K562 (cell line): ENCODE measurements at regions not wholly inside any gene's neighbourhood (a gene's known extent, or its start where the extent isn't known, plus 50 kb on each side); places are given as distances from the start of the nearest gene placed in this dataset.

Source experiments
- ATAC-seq: fragments of 200-7000 bp; cut with Tn5 transposase; 3 replicates; pipeline ENCODE4 v1.9.1; 2020; ENCODE audit warnings: moderate library complexity
- BruUV-seq: library from RNA; stranded (reverse); fragments of 400-500 nt; replicated peaks from 2 replicates; lab custom pipeline; 2021; lab: Mats Ljungman, UMichigan
- CTCF ChIA-PET: fragments of 300-600 bp; formaldehyde crosslinking; extraction: SDS; loops from one replicate; lab custom pipeline; 2021; ENCODE audit warnings: low intra/inter-chr PET ratio; lab: Yijun Ruan, JAX
- POLR2A ChIA-PET: fragments of 300-600, 350-650 bp; sonication (Branson Sonifier 250); formaldehyde crosslinking; extraction: SDS; loops from one replicate; lab custom pipeline; 2021; ENCODE audit warnings: antibody characterized with exemption, inconsistent platforms; lab: Yijun Ruan, JAX
- DNase-seq, 4 experiments: peaks; one replicate each; pipeline versions ENCODE4 v3.0.0 to v3.0.0-alpha.2; 2011 to 2018; ENCODE audit warnings: low spot score in 3 of 4, mixed read lengths in 3 of 4; ENCODE audit errors: extremely low read depth in 1 of 4
- FAIRE-seq: peaks from 2 replicates; lab custom pipeline; 2011; peaks lifted over from hg19 to GRCh38; lab: Jason Lieb, UNC
- H2AFZ ChIP-seq: 2 replicates; pipeline ENCODE4 v1.6.0; 2011; ENCODE audit warnings: low read depth, low read length, control low read depth, inconsistent platforms
- H3K27ac ChIP-seq: fragments of 200-600 bp; 3 replicates; pipeline ENCODE4 v1.8.0; 2011; ENCODE audit warnings: low read depth, mild to moderate bottlenecking, control low read depth, inconsistent platforms, low read length, moderate library complexity, mixed read lengths; ENCODE audit errors: extremely low read depth
- H3K27me3 ChIP-seq, 2 experiments: fragments of 300-600 bp in 1 of 2; 2 replicates in 1 of 2; 3 replicates in 1 of 2; pipeline versions ENCODE4 v1.6.0 to v1.8.0; 2011; ENCODE audit warnings: inconsistent platforms in 2 of 2, low read length in 2 of 2, mild to moderate bottlenecking in 1 of 2, mixed read lengths in 1 of 2, moderate library complexity in 1 of 2; ENCODE audit not compliant: control insufficient read depth in 2 of 2, insufficient read depth in 2 of 2
- H3K36me3 ChIP-seq: fragments of 300-600 bp; 3 replicates; pipeline ENCODE4 v1.8.0; 2011; ENCODE audit warnings: mild to moderate bottlenecking, low read length, inconsistent platforms; ENCODE audit not compliant: control insufficient read depth, insufficient read depth
- H3K4me1 ChIP-seq, 2 experiments: fragments of 200-600 bp in 1 of 2; replicated peaks in 1 of 2; 2 replicates in 1 of 2; 3 replicates in 1 of 2; pipeline versions ENCODE4 v1.5.1 to v1.8.0; 2011; ENCODE audit warnings: inconsistent platforms in 2 of 2, low read length in 2 of 2, mild to moderate bottlenecking in 1 of 2, mixed read lengths in 1 of 2, moderate library complexity in 1 of 2; ENCODE audit not compliant: control insufficient read depth in 2 of 2, insufficient read depth in 2 of 2
- H3K4me2 ChIP-seq: 2 replicates; pipeline ENCODE4 v1.6.1; 2011; ENCODE audit warnings: low read length, control low read depth, inconsistent platforms, mixed read lengths; ENCODE audit not compliant: insufficient read depth
- H3K4me3 ChIP-seq: fragments of 200-600 bp; sonication (generic), shearing (Covaris generic); 2 replicates; pipeline ENCODE4 v1.5.1; 2016; ENCODE audit warnings: control low read depth, inconsistent platforms
- H3K79me2 ChIP-seq: fragments of 200-600 bp; 3 replicates; pipeline ENCODE4 v1.8.0; 2011; ENCODE audit warnings: low read length, inconsistent platforms; ENCODE audit not compliant: control insufficient read depth, insufficient read depth
- H3K9ac ChIP-seq, 2 experiments: 2 replicates each; pipeline versions ENCODE4 v1.6.0 to v1.6.1; 2011; ENCODE audit warnings: low read depth in 2 of 2, low read length in 2 of 2, control low read depth in 1 of 2, inconsistent platforms in 1 of 2, mild to moderate bottlenecking in 1 of 2, mixed read lengths in 1 of 2; ENCODE audit not compliant: insufficient read depth in 1 of 2
- H3K9me1 ChIP-seq: one replicate; pipeline ENCODE4 v1.6.0; 2011; ENCODE audit warnings: inconsistent platforms, mild to moderate bottlenecking, low read length, moderate library complexity; ENCODE audit not compliant: control insufficient read depth, insufficient read depth
- H3K9me3 ChIP-seq: replicated peaks from 2 replicates; pipeline ENCODE4 v1.5.1; 2011; ENCODE audit warnings: low read depth, low read length, inconsistent platforms; ENCODE audit not compliant: control insufficient read depth, insufficient read depth
- H4K20me1 ChIP-seq: replicated peaks from 2 replicates; pipeline ENCODE4 v1.6.1; 2011; ENCODE audit warnings: low read length, inconsistent platforms, mixed read lengths; ENCODE audit not compliant: control insufficient read depth, insufficient read depth
- BRD4 ChIP-seq: fragments of 200-600 bp; sonication (generic); IDR thresholded peaks from 2 replicates; pipeline ENCODE4 v1.6.1; 2017; ENCODE audit warnings: inconsistent platforms
- CBFA2T3 ChIP-seq: fragments of 450-650 bp; IDR thresholded peaks from 2 replicates; pipeline ENCODE4 v1.6.1; 2017
- CHD1 ChIP-seq: fragments of 200-600 bp; sonication (generic); IDR thresholded peaks from one replicate; pipeline ENCODE4 v1.6.1; 2012; ENCODE audit warnings: mild to moderate bottlenecking, moderate library complexity, low read length, inconsistent platforms
- DACH1 ChIP-seq: fragments of 450-650 bp; IDR thresholded peaks from 2 replicates; pipeline ENCODE4 v1.6.1; 2018; ENCODE audit not compliant: partially characterized antibody
- GTF2A2 ChIP-seq: IDR thresholded peaks from 2 replicates; pipeline ENCODE4 v1.6.1; 2016; ENCODE audit warnings: mild to moderate bottlenecking, missing genetic modification characterization, missing compliant biosample characterization
- HDGF ChIP-seq: fragments of 450-650 bp; IDR thresholded peaks from 2 replicates; pipeline ENCODE4 v1.6.1; 2016
- HNRNPH1 ChIP-seq: fragments of 200-400 bp; formaldehyde crosslinking; optimal IDR thresholded peaks from 2 replicates; pipeline ENCODE3; 2017; ENCODE audit warnings: low read depth, mild to moderate bottlenecking, low read length, moderate library complexity
- MXI1 ChIP-seq: IDR thresholded peaks from 2 replicates; pipeline ENCODE4 v1.6.1; 2011; ENCODE audit warnings: low read depth, mild to moderate bottlenecking, improper control_type of control experiment, low read length
- NR0B1 ChIP-seq: fragments of 450-650 bp; IDR thresholded peaks from one replicate; pipeline ENCODE4 v1.6.1; 2018; ENCODE audit warnings: mild to moderate bottlenecking, moderate library complexity; ENCODE audit not compliant: partially characterized antibody
- RAD51 ChIP-seq: fragments of 450-650 bp; IDR thresholded peaks from 2 replicates; pipeline ENCODE4 v1.7.1; 2016; ENCODE audit warnings: low read depth, mild to moderate bottlenecking, borderline replicate concordance
- TAF9B ChIP-seq: fragments of 450-650 bp; IDR thresholded peaks from 2 replicates; pipeline ENCODE4 v1.6.1; 2018; ENCODE audit warnings: mild to moderate bottlenecking; ENCODE audit not compliant: partially characterized antibody
- TSC22D4 ChIP-seq: fragments of 450-650 bp; IDR thresholded peaks from 2 replicates; pipeline ENCODE4 v1.6.1; 2016; ENCODE audit warnings: missing genetic modification characterization, missing biosample characterization, control low read depth
- USF1 ChIP-seq: sonication (generic); formaldehyde crosslinking; IDR thresholded peaks from 2 replicates; pipeline ENCODE4 v1.9.0; 2022; ENCODE audit warnings: mild to moderate bottlenecking, missing genetic modification reagents
- ZC3H4 ChIP-seq: sonication (generic); formaldehyde crosslinking; IDR thresholded peaks from 2 replicates; pipeline ENCODE4 v1.9.0; 2021; ENCODE audit warnings: missing genetic modification reagents, borderline replicate concordance
- ZNF143 ChIP-seq: sonication (generic); formaldehyde crosslinking; IDR thresholded peaks from 2 replicates; pipeline ENCODE4 v1.9.0; 2022; ENCODE audit warnings: mild to moderate bottlenecking, missing genetic modification reagents
- ZNF507 ChIP-seq: conservative IDR thresholded peaks from 2 replicates; pipeline ENCODE4 v1.6.1; 2017; ENCODE audit warnings: missing genetic modification characterization, missing compliant biosample characterization
- ZNF75A ChIP-seq: fragments of 450-650 bp; formaldehyde crosslinking; IDR thresholded peaks from 2 replicates; pipeline ENCODE4 v1.4.0; 2020; ENCODE audit warnings: mild to moderate bottlenecking
- WGBS: fragments of 100-300 bp; shearing (Covaris generic); methylation state at CpG from one replicate; pipeline ENCODE4 v1.1.6; 2016; ENCODE audit warnings: low coverage, mixed read lengths; ENCODE audit not compliant: insufficient coverage; ENCODE audit errors: missing lambda C conversion rate; 5-methylcytosine and 5-hydroxymethylcytosine counted together
- in situ Hi-C: fragments of 300-500 bp; cut with MboI; formaldehyde crosslinking; loops from 4 replicates; pipeline ENCODE4 v1.15.0; 2018; ENCODE audit warnings: inconsistent platforms, mixed read lengths
- intact Hi-C: fragments of 100-400 bp; cut with micrococcal nuclease; formaldehyde crosslinking; loops from 2 replicates; pipeline ENCODE4 v1.14.2; 2022
- TF ChIP-seq, protein P1 (sequence below): fragments of 450-650 bp; formaldehyde crosslinking; IDR thresholded peaks from 2 replicates; pipeline ENCODE4 v1.4.0; 2022; ENCODE audit warnings: mild to moderate bottlenecking, moderate library complexity
- TF ChIP-seq, protein P2 (sequence below): fragments of 450-650 bp; IDR thresholded peaks from 2 replicates; pipeline ENCODE4 v1.7.1; 2018; ENCODE audit warnings: mild to moderate bottlenecking, low read depth; ENCODE audit not compliant: partially characterized antibody

- TF ChIP-seq RAD51: no peak
- TF ChIP-seq TSC22D4 (tag): no peak
Observed at GRCh38 chr17:13996276-13996675, 73.0 kb upstream of the COX10 start (continued).

GRCh38 chr17:13996748-13997147 lies 72.6 kb upstream of the COX10 start:
- in situ Hi-C loops (no loop called here), intact Hi-C loops (no loop called here)
- ChIA-PET CTCF (no interaction called here), POLR2A (interaction anchor here (0.9 kb wide), 1 partner anchor 8 kb away, joined by 3 read pairs; no protein-coding TSS in a partner anchor)
- Histone ChIP-seq H4K20me1 (no peaks in the 10 kb centered on the region; the same call in 1 of the 2 replicates), H3K9ac (no peak overlapping the region), H3K27me3 (peaks cover 0 to 4% of the 10 kb centered on the region in 2 experiments; a peak in 2 of 5 replicates), H3K27ac (no peak overlapping the region), H3K9me3 (no peaks in the 10 kb centered on the region), H3K4me1 (no peaks in the 10 kb centered on the region), H2AFZ (no peak overlapping the region), H3K9me1 (no peaks in the 10 kb centered on the region), H3K4me2 (no peak overlapping the region), H3K36me3 (no peaks in the 10 kb centered on the region), H3K79me2 (no peaks in the 10 kb centered on the region), H3K4me3 (no peak overlapping the region)
- WGBS: 0% methylated on average over 3 of the region's 3 CpGs
- DNase-seq: no peak
- BruUV-seq: no TSS peak
- ATAC-seq: no peak
- FAIRE-seq: no peak
- TF ChIP-seq ZNF143 (CRISPR knock-in tag): no peak
- TF ChIP-seq NR0B1: no peak
- no peak for TF ChIP-seq HDGF
- no peak for TF ChIP-seq ZNF75A
- no peak for TF ChIP-seq BRD4
- TF ChIP-seq, protein P1, sequence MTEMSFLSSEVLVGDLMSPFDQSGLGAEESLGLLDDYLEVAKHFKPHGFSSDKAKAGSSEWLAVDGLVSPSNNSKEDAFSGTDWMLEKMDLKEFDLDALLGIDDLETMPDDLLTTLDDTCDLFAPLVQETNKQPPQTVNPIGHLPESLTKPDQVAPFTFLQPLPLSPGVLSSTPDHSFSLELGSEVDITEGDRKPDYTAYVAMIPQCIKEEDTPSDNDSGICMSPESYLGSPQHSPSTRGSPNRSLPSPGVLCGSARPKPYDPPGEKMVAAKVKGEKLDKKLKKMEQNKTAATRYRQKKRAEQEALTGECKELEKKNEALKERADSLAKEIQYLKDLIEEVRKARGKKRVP (CRISPR knock-in tag): no peak
- no peak for TF ChIP-seq TAF9B
- no peak for TF ChIP-seq HNRNPH1
- TF ChIP-seq GTF2A2: no peak
- no peak for TF ChIP-seq USF1 (CRISPR knock-in tag)
- TF ChIP-seq ZNF507: no peak
- TF ChIP-seq, protein P2, sequence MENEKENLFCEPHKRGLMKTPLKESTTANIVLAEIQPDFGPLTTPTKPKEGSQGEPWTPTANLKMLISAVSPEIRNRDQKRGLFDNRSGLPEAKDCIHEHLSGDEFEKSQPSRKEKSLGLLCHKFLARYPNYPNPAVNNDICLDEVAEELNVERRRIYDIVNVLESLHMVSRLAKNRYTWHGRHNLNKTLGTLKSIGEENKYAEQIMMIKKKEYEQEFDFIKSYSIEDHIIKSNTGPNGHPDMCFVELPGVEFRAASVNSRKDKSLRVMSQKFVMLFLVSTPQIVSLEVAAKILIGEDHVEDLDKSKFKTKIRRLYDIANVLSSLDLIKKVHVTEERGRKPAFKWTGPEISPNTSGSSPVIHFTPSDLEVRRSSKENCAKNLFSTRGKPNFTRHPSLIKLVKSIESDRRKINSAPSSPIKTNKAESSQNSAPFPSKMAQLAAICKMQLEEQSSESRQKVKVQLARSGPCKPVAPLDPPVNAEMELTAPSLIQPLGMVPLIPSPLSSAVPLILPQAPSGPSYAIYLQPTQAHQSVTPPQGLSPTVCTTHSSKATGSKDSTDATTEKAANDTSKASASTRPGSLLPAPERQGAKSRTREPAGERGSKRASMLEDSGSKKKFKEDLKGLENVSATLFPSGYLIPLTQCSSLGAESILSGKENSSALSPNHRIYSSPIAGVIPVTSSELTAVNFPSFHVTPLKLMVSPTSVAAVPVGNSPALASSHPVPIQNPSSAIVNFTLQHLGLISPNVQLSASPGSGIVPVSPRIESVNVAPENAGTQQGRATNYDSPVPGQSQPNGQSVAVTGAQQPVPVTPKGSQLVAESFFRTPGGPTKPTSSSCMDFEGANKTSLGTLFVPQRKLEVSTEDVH: no peak
- no peak for TF ChIP-seq DACH1
- TF ChIP-seq CHD1: no peak
- TF ChIP-seq CBFA2T3: no peak
- TF ChIP-seq MXI1: no peak
- TF ChIP-seq ZC3H4 (CRISPR knock-in tag): no peak
